ENCODE measurements at regions not wholly inside any gene's neighbourhood (a gene's known extent, or its start where the extent isn't known, plus 50 kb on each side); places are given as distances from the start of the nearest gene placed in this dataset.

GRCh38 chr2:67341336-67341735 lies 55.8 kb upstream of the ETAA1 start:
- no peak overlapping the region for H2AFZ ChIP-seq (ENCODE audit: low read depth, low read length)
- no peaks in the 10 kb centered on the region for H3F3A ChIP-seq (ENCODE audit: insufficient read depth, low read length, poor library complexity, severe bottlenecking)
- no peaks in the 10 kb centered on the region for H3K27me3 ChIP-seq (ENCODE audit: insufficient read depth, low read depth, low read length)
- H3K4me3 ChIP-seq (ENCODE audit: low read length), result no peak overlapping the region
- TF ChIP-seq EP300 (conservative IDR thresholded peaks at IDR 0.05; ENCODE audit: poor library complexity, severe bottlenecking), result no peak
- no peak for TF ChIP-seq TAF1 (IDR thresholded peaks at IDR 0.05; ENCODE audit: low read depth)
- no peak for TF ChIP-seq RAD21 (conservative IDR thresholded peaks at IDR 0.05)
- no peak for TF ChIP-seq POLR2AphosphoS5 (IDR thresholded peaks at IDR 0.05)
- no peaks in the 10 kb centered on the region for H3K79me2 ChIP-seq (replicated peaks; ENCODE audit: insufficient read depth, low read length)
- no peaks in the 10 kb centered on the region for H3K9me3 ChIP-seq (ENCODE audit: low read length)
- no peak overlapping the region for H3K27ac ChIP-seq (ENCODE audit: low read length)
- H3K36me3 ChIP-seq (ENCODE audit: insufficient read depth, low read length), result no peaks in the 10 kb centered on the region
- H3K9ac ChIP-seq (ENCODE audit: low read length), result no peak overlapping the region
- no peaks in the 10 kb centered on the region for H4K20me1 ChIP-seq (ENCODE audit: insufficient read depth)
- H3K9me2 ChIP-seq (ENCODE audit: insufficient read depth, low read length), result no peaks in the 10 kb centered on the region
- no peak overlapping the region for H3K4me2 ChIP-seq (ENCODE audit: low read length)

DNA sequence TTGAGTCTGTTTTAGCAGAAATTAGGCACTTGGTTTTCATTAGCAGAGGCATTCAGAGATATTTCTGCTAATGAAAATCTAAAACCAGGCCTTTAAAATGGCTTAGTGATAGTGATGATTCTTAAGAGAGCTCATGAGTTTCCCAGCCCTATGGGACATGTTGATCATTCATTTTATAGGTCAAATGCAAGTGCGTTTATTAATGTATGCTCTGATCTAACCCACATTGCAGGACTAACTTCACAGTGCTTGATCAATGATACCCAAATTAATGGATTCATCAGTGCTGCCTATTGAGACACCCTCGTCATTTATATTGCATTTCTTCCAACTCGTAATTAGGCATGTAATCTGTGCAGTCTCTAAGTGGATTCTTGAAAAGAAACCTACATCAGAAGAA lies 54.7 kb upstream of the ETAA1 start:
- H3K27me3 ChIP-seq (ENCODE audit: insufficient read depth, low read depth, low read length), result no peaks in the 10 kb centered on the region
- H3K79me2 ChIP-seq (replicated peaks; ENCODE audit: insufficient read depth, low read length), result no peaks in the 10 kb centered on the region
- no peaks in the 10 kb centered on the region for H3K9me2 ChIP-seq (ENCODE audit: insufficient read depth, low read length)
- no peaks in the 10 kb centered on the region for H3F3A ChIP-seq (ENCODE audit: insufficient read depth, low read length, poor library complexity, severe bottlenecking)
- no peak overlapping the region for H3K27ac ChIP-seq (ENCODE audit: low read length)
- H3K4me3 ChIP-seq (ENCODE audit: low read length), result no peak overlapping the region
- H3K36me3 ChIP-seq (ENCODE audit: insufficient read depth, low read length), result no peaks in the 10 kb centered on the region
- TF ChIP-seq EZH2 (IDR thresholded peaks at IDR 0.05; ENCODE audit: borderline replicate concordance, insufficient read depth, low read length, poor library complexity, severe bottlenecking), result no peak
- TF ChIP-seq POLR2AphosphoS5 (IDR thresholded peaks at IDR 0.05), result no peak
- no peak for TF ChIP-seq CTCF (IDR thresholded peaks at IDR 0.05; ENCODE audit: poor library complexity, severe bottlenecking)
- no peak for TF ChIP-seq EP300 (conservative IDR thresholded peaks at IDR 0.05; ENCODE audit: poor library complexity, severe bottlenecking)
- TF ChIP-seq SMC3 (conservative IDR thresholded peaks at IDR 0.05; ENCODE audit: poor library complexity), result no peak
- TF ChIP-seq TAF1 (IDR thresholded peaks at IDR 0.05; ENCODE audit: low read depth), result no peak
- TF ChIP-seq, protein P1, sequence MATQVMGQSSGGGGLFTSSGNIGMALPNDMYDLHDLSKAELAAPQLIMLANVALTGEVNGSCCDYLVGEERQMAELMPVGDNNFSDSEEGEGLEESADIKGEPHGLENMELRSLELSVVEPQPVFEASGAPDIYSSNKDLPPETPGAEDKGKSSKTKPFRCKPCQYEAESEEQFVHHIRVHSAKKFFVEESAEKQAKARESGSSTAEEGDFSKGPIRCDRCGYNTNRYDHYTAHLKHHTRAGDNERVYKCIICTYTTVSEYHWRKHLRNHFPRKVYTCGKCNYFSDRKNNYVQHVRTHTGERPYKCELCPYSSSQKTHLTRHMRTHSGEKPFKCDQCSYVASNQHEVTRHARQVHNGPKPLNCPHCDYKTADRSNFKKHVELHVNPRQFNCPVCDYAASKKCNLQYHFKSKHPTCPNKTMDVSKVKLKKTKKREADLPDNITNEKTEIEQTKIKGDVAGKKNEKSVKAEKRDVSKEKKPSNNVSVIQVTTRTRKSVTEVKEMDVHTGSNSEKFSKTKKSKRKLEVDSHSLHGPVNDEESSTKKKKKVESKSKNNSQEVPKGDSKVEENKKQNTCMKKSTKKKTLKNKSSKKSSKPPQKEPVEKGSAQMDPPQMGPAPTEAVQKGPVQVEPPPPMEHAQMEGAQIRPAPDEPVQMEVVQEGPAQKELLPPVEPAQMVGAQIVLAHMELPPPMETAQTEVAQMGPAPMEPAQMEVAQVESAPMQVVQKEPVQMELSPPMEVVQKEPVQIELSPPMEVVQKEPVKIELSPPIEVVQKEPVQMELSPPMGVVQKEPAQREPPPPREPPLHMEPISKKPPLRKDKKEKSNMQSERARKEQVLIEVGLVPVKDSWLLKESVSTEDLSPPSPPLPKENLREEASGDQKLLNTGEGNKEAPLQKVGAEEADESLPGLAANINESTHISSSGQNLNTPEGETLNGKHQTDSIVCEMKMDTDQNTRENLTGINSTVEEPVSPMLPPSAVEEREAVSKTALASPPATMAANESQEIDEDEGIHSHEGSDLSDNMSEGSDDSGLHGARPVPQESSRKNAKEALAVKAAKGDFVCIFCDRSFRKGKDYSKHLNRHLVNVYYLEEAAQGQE (IDR thresholded peaks at IDR 0.05; ENCODE audit: borderline replicate concordance), result no peak
- TF ChIP-seq RAD21 (conservative IDR thresholded peaks at IDR 0.05), result no peak
- no peak for TF ChIP-seq MXI1 (conservative IDR thresholded peaks at IDR 0.05; ENCODE audit: poor library complexity, severe bottlenecking)
- H3K4me2 ChIP-seq (ENCODE audit: low read length), result no peak overlapping the region
- no peak overlapping the region for H2AFZ ChIP-seq (ENCODE audit: low read depth, low read length)
- no peaks in the 10 kb centered on the region for H4K20me1 ChIP-seq (ENCODE audit: insufficient read depth)
- H3K9ac ChIP-seq (ENCODE audit: low read length), result no peak overlapping the region
- H3K9me3 ChIP-seq (ENCODE audit: low read length), result no peaks in the 10 kb centered on the region
